ENCODE measurements at regions not wholly inside any gene's neighbourhood (a gene's known extent, or its start where the extent isn't known, plus 50 kb on each side); places are given as distances from the start of the nearest gene placed in this dataset.

GRCh38 chr2:49278561-49278960, 124.2 kb upstream of the FSHR start:
- Histone ChIP-seq H3K36me3 (no peaks in the 10 kb centered on the region), H3K4me3 (no peak overlapping the region), H3K27ac (no peak overlapping the region), H3K27me3 (no peaks in the 10 kb centered on the region), H3K4me1 (no peaks in the 10 kb centered on the region), H3K9me3 (peaks cover 10% of the 10 kb centered on the region)
- DNase-seq (ENCODE audit: low spot score in 2 of 2): no peak
- TF ChIP-seq POLR2A (IDR thresholded peaks at IDR 0.05): no peak
- no peak for TF ChIP-seq EP300 (IDR thresholded peaks at IDR 0.05)
- TF ChIP-seq, protein P1, sequence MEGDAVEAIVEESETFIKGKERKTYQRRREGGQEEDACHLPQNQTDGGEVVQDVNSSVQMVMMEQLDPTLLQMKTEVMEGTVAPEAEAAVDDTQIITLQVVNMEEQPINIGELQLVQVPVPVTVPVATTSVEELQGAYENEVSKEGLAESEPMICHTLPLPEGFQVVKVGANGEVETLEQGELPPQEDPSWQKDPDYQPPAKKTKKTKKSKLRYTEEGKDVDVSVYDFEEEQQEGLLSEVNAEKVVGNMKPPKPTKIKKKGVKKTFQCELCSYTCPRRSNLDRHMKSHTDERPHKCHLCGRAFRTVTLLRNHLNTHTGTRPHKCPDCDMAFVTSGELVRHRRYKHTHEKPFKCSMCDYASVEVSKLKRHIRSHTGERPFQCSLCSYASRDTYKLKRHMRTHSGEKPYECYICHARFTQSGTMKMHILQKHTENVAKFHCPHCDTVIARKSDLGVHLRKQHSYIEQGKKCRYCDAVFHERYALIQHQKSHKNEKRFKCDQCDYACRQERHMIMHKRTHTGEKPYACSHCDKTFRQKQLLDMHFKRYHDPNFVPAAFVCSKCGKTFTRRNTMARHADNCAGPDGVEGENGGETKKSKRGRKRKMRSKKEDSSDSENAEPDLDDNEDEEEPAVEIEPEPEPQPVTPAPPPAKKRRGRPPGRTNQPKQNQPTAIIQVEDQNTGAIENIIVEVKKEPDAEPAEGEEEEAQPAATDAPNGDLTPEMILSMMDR (IDR thresholded peaks at IDR 0.05): no peak
- TF ChIP-seq POLR2AphosphoS5 (IDR thresholded peaks at IDR 0.05): no peak
- 58% methylated on average over 1 of the region's 1 CpG for WGBS

DNA sequence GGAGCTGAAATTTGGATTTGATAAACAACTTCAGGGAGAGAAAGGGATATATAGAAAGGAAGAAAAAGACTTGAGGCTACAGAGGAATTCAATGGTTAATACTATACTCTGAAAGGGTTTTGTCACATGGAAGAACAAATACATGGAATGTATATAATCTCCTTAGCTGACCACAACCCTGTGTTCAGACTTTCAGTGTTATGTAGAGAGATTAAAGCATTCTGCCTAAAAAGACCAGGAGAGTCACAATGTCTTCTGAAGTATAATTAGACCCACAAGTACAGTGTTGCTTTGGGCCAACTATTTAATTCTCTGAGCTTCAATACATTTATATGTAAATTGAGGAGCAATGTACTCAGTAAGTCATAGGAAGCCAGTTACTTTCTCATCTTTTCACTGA, 123.8 kb upstream of the FSHR start:
- Histone ChIP-seq H3K27me3 (no peaks in the 10 kb centered on the region), H3K4me1 (no peaks in the 10 kb centered on the region), H3K4me3 (no peak overlapping the region), H3K9me3 (peaks cover 10% of the 10 kb centered on the region), H3K36me3 (no peaks in the 10 kb centered on the region), H3K27ac (no peak overlapping the region)
- TF ChIP-seq EP300 (IDR thresholded peaks at IDR 0.05) (no peak), POLR2AphosphoS5 (IDR thresholded peaks at IDR 0.05) (no peak), POLR2A (IDR thresholded peaks at IDR 0.05) (no peak)
- TF ChIP-seq, protein P1 (IDR thresholded peaks at IDR 0.05): no peak
- DNase-seq (ENCODE audit: low spot score in 2 of 2): no peak

DNA sequence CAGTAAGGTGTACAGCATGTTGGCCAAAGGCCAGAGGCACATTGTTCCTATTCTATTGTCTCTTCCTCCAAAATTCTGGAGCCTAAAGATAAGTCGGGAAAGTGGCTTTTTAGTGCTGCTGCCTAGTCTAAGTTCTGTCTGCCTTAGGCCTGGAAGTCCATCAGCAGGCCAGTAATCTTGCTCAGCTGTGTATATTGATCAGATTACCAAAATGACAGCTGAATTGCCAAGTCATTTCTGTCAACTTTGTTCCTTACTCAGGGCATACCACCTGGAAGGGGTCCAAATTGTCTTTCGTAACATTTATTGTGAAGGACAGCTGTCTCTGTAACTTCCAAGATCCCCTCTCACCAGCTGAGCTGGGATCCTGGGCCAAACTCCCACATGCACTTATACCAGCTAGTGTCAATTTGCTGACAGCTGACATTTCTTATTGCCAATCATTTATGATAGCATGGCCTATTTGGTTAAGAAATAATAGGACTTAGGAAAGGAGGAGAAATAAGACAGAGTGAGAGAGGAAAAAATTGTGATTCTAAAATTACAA, 116.8 kb upstream of the FSHR start:
- no peak for DNase-seq (ENCODE audit: low spot score in 2 of 2)
- Histone ChIP-seq H3K27ac (no peak overlapping the region), H3K36me3 (no peaks in the 10 kb centered on the region), H3K27me3 (no peaks in the 10 kb centered on the region), H3K4me1 (no peaks in the 10 kb centered on the region), H3K9me3 (no peaks in the 10 kb centered on the region), H3K4me3 (no peak overlapping the region)
- 49% methylated on average over 2 of the region's 2 CpGs for WGBS
- TF ChIP-seq EP300 (IDR thresholded peaks at IDR 0.05) (no peak), POLR2A (IDR thresholded peaks at IDR 0.05) (no peak), POLR2AphosphoS5 (IDR thresholded peaks at IDR 0.05) (no peak)
- TF ChIP-seq, protein P1 (IDR thresholded peaks at IDR 0.05): no peak

DNA sequence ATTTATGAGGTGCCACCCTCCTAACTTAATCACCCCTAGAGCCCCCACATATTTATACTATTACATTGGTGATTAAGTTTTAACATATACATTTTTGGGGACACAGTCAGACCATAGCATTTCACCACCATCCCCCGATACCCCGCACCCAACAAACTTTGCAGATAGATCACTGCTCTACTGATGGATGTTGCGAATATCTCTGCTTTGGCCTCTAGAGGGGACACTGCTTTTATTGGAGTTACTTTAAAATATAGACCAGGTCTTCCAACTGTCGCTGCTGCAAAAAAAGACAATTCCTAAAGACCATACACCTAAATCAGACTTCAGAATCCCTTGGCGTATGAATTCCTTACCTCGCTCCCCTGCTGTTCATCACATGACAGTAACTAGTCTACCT, 115.8 kb upstream of the FSHR start:
- no peak overlapping the region for H3K4me3 ChIP-seq
- no peaks in the 10 kb centered on the region for H3K4me1 ChIP-seq
- no peak overlapping the region for H3K27ac ChIP-seq
- no peaks in the 10 kb centered on the region for H3K9me3 ChIP-seq
- TF ChIP-seq, protein P1 (IDR thresholded peaks at IDR 0.05): no peak
- no peak for TF ChIP-seq POLR2AphosphoS5 (IDR thresholded peaks at IDR 0.05)
- TF ChIP-seq POLR2A (IDR thresholded peaks at IDR 0.05): no peak
- no peak for TF ChIP-seq EP300 (IDR thresholded peaks at IDR 0.05)
- WGBS: 98% methylated on average over 6 of the region's 6 CpGs
- DNase-seq (ENCODE audit: low spot score in 2 of 2): no peak
- H3K36me3 ChIP-seq: no peaks in the 10 kb centered on the region
- H3K27me3 ChIP-seq: no peaks in the 10 kb centered on the region

GRCh38 chr2:49265471-49265870, 111.2 kb upstream of the FSHR start:
- DNase-seq (ENCODE audit: low spot score in 2 of 2): no peak
- Histone ChIP-seq H3K9me3 (no peaks in the 10 kb centered on the region), H3K27me3 (no peaks in the 10 kb centered on the region), H3K4me1 (no peaks in the 10 kb centered on the region), H3K4me3 (no peak overlapping the region), H3K36me3 (no peaks in the 10 kb centered on the region), H3K27ac (no peak overlapping the region)
- TF ChIP-seq, protein P1 (IDR thresholded peaks at IDR 0.05): no peak
- no peak for TF ChIP-seq POLR2AphosphoS5 (IDR thresholded peaks at IDR 0.05)
- no peak for TF ChIP-seq EP300 (IDR thresholded peaks at IDR 0.05)
- no peak for TF ChIP-seq POLR2A (IDR thresholded peaks at IDR 0.05)
- 57% methylated on average over 2 of the region's 2 CpGs for WGBS
